ENCODE measurements at regions not wholly inside any gene's neighbourhood (a gene's known extent, or its start where the extent isn't known, plus 50 kb on each side); places are given as distances from the start of the nearest gene placed in this dataset.

- no peak for TF ChIP-seq POLR2AphosphoS5 (IDR thresholded peaks at IDR 0.05)
- no peak for TF ChIP-seq POLR2A (IDR thresholded peaks at IDR 0.05)
- no peak for TF ChIP-seq CTCF (IDR thresholded peaks at IDR 0.05 in 8 of 11, conservative IDR thresholded peaks at IDR 0.05 in 3 of 11)
These were observed 258.8 kb downstream of the ASMT start for GRCh38 chrX:1873671-1874070.

All from spleen (tissue), 7 donors.